ENCODE measurements at regions not wholly inside any gene's neighbourhood (a gene's known extent, or its start where the extent isn't known, plus 50 kb on each side); places are given as distances from the start of the nearest gene placed in this dataset.
"Not testable (repeated sequence)": the region's sequence is repeated elsewhere in the genome, so short reads cannot be mapped to it uniquely, and the experiment has no call there.

DNA sequence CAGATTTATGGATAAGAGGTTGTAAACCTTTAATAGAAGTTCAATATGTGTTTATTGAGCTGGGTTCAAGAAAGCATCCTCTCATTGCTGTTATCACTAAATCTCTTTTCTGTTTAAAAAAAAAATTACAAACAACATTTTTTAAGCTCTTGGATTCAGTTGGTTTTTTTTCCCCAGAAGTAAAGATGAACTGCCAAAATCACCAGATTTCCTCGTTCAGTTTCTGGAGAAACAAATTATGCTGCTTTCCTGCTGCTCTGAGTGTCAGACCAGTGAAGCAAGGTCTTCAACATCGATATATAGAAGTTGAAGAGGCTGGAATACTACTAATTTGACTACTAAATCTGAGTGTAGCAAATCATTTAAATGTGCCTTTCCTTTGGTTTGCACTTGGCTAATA is 352.1 kb upstream of the IRAK1BP1 start:
- no peak for DNase-seq

DNA sequence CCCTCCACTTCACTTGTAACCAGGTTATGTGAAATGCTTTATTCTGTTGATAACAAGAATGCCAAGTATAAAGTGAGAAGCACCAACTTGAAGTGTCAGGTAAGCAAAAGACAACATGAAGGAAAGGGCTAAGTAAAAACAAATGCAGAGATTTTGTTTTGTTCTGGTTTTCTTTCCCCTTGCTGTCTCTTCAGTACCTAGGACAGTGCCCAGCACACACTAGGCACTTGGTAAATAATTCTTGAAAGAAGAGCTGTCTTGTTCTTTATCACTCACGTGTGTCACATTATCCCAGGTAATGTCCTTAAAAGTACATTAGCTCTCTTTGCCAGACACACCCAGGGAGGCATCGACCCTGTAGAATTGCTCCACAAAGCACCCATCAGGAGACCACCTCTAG is 350.0 kb upstream of the IRAK1BP1 start:
- no peak for DNase-seq

DNA sequence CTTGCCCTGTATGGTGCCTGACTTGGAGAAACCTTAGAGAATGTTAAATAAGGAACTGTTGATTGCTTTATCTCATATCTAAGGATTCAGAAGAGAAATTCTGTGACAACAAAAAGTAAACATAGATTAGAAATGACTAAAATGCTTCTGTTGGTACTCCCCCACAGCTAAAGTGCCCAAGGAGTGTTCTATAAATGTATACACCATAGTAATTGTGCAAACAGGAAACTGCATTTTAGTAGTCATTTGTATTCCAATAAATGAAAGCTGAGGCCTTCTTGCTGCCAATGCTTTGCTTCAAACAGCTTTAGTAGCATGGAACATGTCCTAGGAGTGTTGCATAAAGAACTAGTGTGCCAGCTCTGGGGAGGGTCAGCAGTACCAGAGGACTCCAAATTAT is 343.7 kb upstream of the IRAK1BP1 start:
- DNase-seq = no peak

DNA sequence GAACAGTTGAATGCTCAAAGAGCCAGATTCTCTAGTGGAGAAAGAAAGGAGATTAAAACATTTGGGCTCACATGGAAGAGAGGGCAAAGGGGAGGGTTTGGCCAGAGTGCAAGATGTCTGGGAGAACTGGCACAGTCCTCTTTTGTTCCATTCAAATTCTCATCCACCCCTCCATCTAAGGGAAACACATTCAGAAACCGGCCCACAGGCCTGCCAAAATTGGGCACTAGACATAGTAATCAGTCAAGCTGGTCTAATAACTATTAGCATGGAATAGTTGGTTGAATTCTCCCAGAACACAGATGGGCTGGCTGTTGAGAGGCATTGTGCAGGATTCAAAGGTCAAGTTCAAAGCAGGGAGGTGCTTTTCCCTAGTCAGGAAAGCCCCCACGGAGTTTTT is 341.4 kb upstream of the IRAK1BP1 start:
- DNase-seq = no peak

DNA sequence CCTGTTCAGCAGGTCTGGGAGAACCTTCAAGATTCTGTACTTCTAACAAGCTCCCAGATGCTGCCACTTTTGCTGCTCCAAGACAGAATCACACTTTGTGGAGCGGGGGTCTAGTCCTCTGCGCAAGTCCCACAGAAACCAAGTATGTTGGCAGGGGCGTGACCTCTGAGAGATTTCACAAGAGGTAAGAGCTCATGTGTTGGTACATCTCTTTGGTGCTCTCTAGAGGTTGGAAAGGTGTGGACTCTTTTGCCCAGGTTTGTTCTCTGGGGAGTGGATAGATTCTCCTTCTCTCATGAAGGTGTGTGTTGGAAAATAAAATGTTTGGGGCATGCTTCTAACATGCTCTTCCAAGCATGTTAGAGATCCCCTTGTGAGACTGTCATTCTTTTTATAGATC is 340.9 kb upstream of the IRAK1BP1 start:
- DNase-seq = no peak

DNA sequence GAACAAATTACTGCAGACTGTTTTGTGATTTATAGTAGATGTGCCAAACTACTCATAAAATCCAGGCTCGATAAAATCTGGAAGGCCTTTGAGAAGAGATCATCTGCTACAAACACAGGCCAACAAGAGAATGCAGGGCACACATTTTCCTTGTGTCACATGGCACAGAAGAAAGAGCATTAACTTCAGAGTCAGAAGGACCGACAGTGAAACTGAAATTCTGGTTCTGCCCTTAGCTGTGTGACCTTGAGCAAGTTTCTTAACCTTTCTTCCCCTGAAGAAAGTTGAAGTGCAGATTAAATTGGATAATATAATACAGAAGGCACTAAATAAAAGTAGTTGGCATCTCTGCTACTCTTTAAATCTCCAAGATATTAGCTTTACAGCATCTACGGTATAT is 338.4 kb upstream of the IRAK1BP1 start:
- DNase-seq = no peak

DNA sequence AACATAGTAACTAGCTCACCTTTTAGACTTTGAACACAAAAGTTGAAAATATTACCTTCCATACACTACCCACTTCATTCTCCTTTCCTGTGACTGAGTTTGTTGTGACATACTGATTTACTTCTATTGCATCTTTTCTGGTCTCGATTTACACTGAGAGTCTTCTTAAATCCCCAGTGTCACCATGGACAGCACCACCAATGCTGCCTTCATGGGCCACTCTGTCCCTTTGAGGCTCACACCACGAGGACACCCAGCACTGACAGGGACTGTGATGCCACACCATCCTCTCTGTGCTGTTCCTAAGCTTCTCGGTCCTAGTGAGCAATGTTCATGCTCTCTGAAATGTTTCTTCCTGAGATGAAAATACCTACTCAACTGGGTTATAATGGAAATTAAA is 337.1 kb upstream of the IRAK1BP1 start:
- DNase-seq = no peak

DNA sequence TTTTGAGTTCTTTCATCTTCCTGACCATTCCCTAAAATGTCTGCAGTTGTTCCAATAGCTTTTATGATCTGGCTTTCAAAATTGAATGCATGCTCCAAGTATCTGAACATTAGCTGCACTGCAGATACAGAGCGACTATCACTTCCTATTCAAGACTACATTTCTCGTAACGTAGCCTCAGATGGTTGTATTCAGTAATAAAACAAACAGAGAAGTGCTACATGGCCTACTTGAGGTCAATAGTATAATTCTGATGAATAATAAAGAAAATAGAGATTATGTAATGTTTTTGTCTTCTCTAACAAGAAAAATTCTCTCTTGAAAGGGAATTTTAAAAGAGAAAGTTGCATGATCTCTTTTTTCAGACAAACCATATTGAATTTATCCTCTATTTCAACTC is 333.9 kb upstream of the IRAK1BP1 start:
- no peak for DNase-seq

DNA sequence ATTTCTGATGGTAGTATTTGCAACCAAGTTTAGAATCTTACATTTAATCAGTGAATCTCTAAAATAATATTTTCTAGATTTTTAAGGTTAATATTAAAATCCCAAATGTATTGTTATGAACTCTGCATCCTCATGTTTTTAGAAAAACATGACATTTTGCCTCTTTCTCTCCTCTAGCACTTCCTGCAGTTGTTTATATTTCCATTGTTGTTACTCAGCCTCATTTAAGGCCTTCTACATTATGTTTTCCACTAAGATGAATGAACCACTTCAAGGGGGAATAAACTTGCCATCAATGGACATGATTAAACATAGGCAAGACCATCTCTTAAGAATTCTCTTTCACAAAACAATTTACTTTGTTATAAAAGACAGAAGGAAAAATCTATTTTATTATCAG is 333.5 kb upstream of the IRAK1BP1 start:
- DNase-seq = no peak

DNA sequence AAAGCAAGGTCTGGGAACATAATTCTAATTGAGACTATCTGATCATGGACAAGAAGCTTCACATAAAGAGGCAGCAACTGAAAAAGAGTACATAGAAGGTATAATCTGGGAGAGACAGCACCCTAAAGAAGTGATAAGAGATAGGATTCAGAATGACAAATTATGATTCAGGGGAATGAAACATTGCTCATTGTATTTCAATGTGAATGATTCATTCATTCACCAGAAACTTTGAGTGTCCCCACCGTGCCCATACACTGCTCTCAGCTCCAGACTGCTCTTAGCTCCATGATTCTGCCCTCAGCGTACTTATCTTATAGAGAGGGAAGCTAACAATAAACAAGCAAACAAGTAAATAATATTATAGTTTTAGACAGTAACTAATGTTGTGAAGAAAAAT is 329.3 kb upstream of the IRAK1BP1 start:
- DNase-seq = peak; percentile 54

DNA sequence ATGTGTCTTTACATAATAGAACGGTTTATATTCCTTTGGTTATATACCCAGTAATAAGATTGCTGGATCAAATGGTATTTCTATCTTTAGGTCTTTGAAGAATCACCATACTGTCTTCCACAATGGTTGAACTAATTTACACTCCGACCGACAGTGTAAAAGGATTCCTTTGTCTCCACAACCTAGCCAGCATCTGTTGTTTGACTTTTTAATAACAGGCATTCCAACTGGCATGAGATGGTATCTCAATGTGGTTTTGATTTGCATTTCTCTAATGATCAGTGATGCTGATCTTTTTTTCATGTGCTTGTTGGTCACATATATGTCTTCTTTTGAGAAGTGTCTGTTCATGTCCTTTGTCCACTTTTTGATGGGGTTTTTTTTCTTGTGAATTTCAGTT is 319.7 kb upstream of the IRAK1BP1 start:
- DNase-seq = not testable (repeated sequence)

DNA sequence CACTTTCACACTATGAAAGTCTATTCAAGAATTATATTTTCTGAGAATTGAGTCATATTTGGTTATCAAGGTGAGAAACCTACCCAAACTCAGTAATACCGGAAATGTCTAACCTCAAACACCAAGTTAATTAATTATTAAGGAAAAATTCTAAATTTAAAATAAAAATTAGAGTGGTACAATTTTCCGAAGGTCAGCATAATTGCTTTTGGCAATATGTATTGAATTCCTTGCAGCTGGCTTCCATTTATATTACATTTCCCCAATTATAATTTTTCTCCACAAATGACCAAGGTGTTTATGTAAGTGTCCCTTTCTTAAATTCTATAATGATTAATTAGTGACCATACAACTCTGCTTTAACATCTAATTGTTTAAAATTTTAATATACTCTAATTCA is 316.0 kb upstream of the IRAK1BP1 start:
- DNase-seq = no peak

DNA sequence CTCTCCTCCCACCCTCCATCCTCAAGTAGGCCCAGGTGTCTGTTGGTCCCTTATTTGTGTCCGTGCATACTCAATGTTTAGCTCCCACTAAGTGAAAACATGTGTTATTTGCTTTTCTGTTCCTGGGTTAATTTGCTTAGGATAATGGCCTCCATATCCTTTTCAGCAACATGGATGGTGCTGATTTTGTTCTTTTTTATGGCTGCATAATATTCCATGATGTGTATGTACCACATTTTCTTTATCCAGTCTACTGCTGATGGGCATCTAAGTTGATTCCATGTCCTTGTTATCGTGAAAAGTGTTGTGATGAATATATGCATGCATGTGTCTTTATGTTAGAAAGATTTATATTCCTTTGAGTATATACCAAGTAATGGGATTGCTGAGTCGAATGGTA is 314.9 kb upstream of the IRAK1BP1 start:
- DNase-seq = no peak

DNA sequence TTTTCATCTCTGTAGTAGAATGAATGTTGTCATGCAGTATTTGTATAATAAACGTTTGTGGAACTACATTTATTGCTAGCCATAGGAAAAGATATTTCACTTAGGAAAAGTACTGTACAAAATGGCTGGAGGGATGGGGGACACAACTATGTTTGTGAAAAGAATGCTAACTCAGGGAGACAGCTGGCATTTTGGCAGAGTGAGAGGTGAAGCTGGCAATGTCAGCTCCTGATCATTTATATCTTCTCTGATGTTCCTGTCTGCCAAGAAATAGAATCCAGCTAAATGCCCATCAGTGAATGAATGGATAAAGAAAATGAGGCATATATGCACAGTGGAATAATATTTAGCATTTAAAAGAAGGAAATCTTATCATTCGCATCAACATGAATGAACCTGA is 313.0 kb upstream of the IRAK1BP1 start:
- DNase-seq = no peak

DNA sequence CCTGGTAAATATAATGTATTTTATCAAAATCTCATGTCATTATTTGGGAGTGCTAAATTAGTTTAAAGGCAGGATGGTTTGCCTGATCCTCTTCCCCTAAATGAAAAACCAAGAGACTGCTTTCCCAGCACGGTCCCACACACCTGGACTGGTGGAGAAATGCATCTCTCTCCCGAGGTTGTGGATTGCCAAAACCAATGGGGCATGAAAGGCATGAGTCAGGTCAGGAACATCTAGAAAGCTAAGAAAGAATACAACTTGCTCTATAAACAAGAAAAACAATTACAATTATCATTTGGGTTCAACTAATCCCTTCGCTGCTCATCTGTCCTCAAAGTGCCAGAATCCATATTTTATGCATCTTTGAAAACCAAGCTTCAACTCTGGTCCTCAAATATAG is 308.3 kb upstream of the IRAK1BP1 start:
- DNase-seq = no peak

DNA sequence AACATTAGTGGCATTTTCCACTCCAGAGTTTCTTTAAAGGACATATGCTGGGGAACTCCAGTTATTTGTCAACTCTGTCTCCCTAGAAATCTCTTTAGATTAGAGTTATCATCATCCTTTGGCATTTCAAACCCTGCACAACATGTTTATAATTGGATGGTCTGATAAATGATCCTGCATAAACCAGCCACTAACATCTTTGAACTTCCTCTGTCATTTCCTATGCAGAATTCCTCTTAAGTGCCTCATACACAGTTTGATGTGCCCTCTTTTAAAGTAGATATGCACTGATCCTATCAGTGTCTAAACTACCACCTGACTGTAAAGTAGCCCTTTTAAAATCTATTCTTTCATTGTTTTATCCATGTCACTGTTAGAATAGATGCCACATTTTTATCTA is 306.3 kb upstream of the IRAK1BP1 start:
- DNase-seq = peak; percentile 2

DNA sequence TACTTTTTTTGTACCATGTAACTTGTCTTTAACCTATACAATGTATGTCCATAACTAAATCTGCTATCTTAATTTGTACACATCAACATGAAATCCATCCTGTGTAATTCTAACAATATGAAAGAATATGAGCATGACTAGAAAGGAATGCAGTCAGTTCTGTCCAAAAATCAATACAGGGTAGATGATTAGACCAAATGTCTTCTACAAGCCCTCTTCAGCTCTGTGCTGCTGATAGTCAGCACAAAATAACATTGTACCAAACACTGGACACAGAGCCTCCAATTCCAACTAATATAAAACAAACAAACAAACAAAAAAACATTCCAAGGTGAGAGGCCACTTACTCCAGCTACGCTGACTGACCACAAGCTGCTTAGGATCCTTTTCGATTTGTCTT is 301.4 kb upstream of the IRAK1BP1 start:
- no peak for DNase-seq

DNA sequence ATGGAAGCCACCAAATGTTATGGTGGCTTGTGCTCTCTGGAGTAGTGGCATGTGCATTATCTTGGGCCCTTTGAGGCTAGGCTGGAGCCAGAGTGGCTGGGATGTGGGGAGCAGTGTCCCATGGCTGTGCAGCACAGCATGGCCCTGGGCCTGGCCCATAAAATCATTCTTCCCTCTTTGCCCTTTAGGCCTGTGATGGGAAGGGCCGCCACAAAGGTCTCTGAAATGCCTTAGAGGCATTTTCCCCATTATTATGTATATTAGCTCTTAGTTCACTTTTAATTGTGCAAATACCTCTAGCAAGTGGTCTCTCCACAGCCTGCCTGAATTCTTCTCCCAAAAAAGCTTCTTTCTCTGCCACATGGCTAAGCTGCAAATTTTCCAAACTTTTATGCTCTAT is 297.3 kb upstream of the IRAK1BP1 start:
- no peak for DNase-seq

DNA sequence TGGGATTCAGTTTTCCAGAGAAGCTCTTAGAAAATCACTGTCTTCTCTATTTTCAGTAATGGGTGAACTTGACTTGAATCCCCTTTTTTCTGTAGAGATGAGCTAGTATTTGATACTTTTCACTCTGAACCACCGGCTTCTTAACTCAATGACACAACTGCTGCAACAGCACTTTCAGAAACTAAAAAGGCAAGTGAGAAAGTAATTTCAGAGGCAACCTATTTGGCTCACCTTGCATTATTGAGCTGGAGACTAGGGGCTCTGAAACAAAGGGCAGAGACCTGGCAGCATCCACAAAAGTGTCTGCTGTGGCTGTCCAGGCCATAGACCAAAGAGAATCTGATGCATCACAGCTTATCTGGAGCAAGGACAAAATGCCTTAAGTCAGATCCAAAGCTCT is 289.8 kb upstream of the IRAK1BP1 start:
- no peak for DNase-seq

DNA sequence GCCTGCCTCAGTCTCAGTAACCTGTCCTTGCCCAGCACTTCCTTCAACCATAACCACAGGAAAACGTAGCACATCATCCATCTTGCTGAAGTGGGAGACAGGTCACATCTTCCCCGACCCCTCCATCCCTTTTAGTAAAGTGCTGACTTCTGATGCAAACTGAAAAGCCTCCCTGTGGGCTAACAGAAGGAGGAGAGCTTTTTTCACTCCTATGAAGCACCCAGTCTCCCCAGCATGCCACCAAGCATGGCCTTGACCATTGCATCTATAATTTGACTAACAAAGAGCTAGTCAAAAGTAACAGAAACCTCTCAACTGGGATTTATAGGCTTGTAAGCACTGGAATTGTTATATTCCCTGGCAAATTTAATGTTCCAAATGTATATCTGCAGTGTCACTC is 288.9 kb upstream of the IRAK1BP1 start:
- no peak for DNase-seq

DNA sequence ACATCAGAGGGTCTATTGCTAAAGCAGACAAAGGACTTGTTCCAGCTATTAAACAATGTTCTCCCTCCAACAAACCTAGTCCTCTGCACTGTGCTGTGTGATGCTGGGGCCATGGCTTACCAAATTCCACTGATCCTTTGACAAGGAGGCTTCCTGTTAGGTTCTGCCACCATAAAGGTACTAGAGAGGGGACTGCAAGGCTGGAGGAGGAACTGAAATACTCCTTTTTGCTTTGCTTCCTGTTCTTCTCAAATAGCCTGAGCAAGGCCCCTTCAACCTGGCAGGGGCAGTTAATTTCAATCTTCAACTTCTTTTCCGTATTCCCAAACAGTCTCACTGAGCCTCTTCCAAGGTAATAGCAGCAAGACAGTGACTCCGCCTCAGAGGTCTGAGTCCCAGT is 286.4 kb upstream of the IRAK1BP1 start:
- no peak for DNase-seq

DNA sequence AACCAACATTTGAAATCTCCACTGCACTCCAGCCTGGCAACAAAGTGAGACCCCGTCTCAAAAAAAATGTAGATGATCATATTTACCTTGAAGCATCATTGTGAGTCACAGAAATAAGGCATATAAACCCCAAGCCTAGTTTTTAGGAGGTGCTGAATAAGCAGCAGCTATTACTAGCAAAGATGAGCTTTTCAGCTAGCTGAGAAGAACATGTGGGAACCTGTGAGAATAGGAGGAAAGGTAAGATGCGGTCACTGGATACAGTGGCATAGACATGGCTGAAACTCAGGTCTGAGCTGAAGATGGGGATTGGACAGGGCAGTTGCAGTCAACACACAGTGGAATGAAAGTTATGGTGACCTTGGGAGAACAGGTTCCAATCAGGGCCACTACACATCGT is 284.3 kb upstream of the IRAK1BP1 start:
- no peak for DNase-seq

DNA sequence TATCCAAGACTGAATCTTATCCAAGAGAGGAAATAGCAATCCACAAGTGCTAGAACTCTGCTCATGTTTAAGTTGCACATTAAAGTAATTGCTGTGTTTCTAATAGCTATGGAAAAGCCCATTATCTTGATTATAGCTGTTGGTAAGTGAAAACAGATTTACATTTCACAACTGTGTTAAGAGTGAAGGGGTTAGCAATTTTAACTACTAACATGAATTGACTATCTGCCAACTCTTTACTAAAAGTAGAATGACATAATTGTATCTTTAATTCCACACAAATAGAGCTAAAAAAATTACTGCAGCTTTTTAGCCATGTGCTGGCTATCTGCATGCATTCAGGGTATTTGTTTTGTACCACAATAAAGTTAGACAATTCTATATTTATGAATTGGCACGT is 277.9 kb upstream of the IRAK1BP1 start:
- DNase-seq = no peak

DNA sequence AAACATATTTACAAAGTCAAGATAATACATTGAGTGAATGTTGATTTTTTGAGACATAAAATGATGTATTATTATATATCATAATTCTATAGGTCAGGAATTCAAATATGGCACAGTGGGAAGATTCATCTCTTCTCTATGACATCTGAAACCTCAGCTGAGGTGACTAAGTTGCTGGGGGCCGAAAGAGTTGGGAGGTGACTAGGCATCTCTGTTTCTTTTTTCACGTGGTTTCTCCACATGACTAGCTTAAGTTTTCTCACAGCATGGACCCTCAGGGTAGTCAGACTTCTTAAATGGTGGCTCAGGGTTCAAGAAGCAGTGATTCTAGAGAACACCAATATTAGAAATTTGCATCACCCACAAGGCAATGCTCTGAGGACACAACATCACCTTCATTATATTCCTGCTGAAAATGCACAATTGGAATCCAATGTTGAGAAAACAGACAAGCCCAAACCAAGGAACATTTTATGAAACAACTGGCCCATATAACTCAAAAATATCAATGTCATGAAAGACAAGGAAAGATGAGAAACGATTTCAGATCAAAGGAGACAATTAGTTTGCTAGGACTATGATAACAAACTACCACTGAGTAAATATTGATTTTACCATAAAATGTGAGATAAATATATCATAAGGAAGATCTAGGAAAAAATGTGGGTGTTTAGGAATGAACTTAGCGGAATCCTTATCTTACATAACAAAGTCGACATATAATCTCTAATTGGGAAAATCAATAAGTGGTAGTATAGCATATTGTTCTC is 273.3 kb upstream of the IRAK1BP1 start:
- DNase-seq = no peak

DNA sequence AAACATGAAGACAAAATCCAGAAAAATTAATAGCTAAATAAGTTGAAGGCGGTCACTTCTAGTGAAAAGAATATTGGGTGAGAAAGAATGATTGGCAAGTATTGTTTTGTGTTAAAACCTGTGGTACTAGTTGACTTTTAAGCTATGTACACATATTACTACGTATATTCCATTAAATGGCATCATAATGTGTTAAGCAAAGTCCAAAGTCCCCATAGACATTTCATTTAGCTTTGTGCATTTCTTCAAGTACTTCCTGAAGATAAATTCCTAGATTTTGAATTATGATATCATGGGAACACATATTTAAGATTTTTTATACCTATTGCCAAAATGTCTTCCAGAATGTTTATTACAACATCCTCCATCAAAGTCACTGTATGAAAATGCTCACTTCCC is 272.7 kb upstream of the IRAK1BP1 start:
- DNase-seq = no peak

DNA sequence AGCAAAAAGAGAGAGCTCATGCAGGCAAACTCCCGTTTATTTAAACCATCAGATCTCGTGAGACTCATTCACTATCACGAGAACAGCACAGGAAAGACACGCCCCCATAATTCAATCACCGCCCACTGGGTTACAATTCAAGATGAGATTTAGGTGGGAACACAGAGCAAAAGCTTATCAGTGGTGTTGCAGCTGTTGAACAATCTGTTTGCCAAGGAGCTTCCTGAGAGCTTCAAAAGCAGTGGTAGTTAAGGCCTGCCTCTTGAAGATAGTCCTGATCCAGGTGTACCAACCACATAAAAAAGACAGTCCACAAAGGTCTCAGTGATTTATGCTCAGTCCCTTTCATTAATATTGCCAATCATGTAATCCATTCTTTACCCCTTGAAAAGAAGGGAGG is 269.4 kb upstream of the IRAK1BP1 start:
- DNase-seq = no peak

Measured in HCEC 1CT (cell line).